ENCODE measurements at regions not wholly inside any gene's neighbourhood (a gene's known extent, or its start where the extent isn't known, plus 50 kb on each side); places are given as distances from the start of the nearest gene placed in this dataset.

- TF ChIP-seq POLR2A (IDR thresholded peaks at IDR 0.05) (no peak), CTCF (IDR thresholded peaks at IDR 0.05) (no peak)
Observed at GRCh38 chr11:112499153-112499880, 238.7 kb upstream of the PLET1 start.
